GM12878 (cell line): ENCODE measurements at regions not wholly inside any gene's neighbourhood (a gene's known extent, or its start where the extent isn't known, plus 50 kb on each side); places are given as distances from the start of the nearest gene placed in this dataset.
A peak's percentile ranks its signal among the peaks of the same experiment; 100 is the strongest.

Source experiments
- ATAC-seq: fragments of 200-7000 bp; cut with Tn5 transposase; 3 replicates; pipeline ENCODE4 v1.9.1; 2020; ENCODE audit warnings: mild to moderate bottlenecking, moderate library complexity
- BruUV-seq: library from RNA; stranded (reverse); fragments of 400-500 nt; replicated peaks from 2 replicates; lab custom pipeline; 2021; lab: Mats Ljungman, UMichigan
- CTCF ChIA-PET: fragments of 300-600 bp; sonication (Branson Sonifier 250); formaldehyde crosslinking; extraction: SDS; loops from one replicate; lab custom pipeline; 2021; ENCODE audit warnings: inconsistent platforms; lab: Yijun Ruan, JAX
- POLR2A ChIA-PET: fragments of 350-600 bp; formaldehyde crosslinking; extraction: SDS; loops from one replicate; lab custom pipeline; 2021; ENCODE audit warnings: inconsistent platforms; lab: Charles Lee
- RAD21 ChIA-PET: fragments of 300-600 bp; sonication (Branson Sonifier 250); formaldehyde crosslinking; loops from one replicate; lab custom pipeline; 2023; ENCODE audit warnings: antibody characterized with exemption; ENCODE audit not compliant: unreplicated experiment; lab: Charles Lee
- SMC1A ChIA-PET: fragments of 300-600 bp; sonication (Branson Sonifier 250); formaldehyde crosslinking; loops from one replicate; lab custom pipeline; 2023; ENCODE audit not compliant: unreplicated experiment, uncharacterized antibody; lab: Charles Lee
- DNase-seq: peaks from one replicate; pipeline ENCODE4 v3.0.0-alpha.2; 2011; ENCODE audit warnings: low read depth, low spot score
- FAIRE-seq: peaks from 3 replicates; lab custom pipeline; 2011; peaks lifted over from hg19 to GRCh38; lab: Jason Lieb, UNC
- H2AFZ ChIP-seq: 2 replicates; pipeline ENCODE4 v1.6.0; 2011; ENCODE audit warnings: low read depth, low read length, control low read depth; ENCODE audit not compliant: control insufficient read depth
- H3K27ac ChIP-seq: 2 replicates; pipeline ENCODE4 v1.5.1; 2011; ENCODE audit warnings: control low read depth; ENCODE audit not compliant: control insufficient read depth, insufficient read depth
- H3K27me3 ChIP-seq, 2 experiments: replicated peaks in 1 of 2; 2 replicates each; pipeline versions ENCODE4 v1.6.0 to v1.6.1; 2011; ENCODE audit warnings: low read length in 1 of 2; ENCODE audit not compliant: control insufficient read depth in 2 of 2, insufficient read depth in 2 of 2
- H3K36me3 ChIP-seq, 2 experiments: 2 replicates each; pipeline ENCODE4 v1.5.1; 2011; ENCODE audit warnings: low read length in 1 of 2; ENCODE audit not compliant: control insufficient read depth in 2 of 2, insufficient read depth in 2 of 2
- H3K4me1 ChIP-seq: 2 replicates; pipeline ENCODE4 v1.6.1; 2011; ENCODE audit warnings: mild to moderate bottlenecking, low read length, moderate library complexity, mixed read lengths; ENCODE audit not compliant: control insufficient read depth, insufficient read depth
- H3K4me2 ChIP-seq: 2 replicates; pipeline ENCODE4 v1.6.0; 2011; ENCODE audit warnings: control low read depth; ENCODE audit not compliant: control insufficient read depth, insufficient read depth
- H3K4me3 ChIP-seq: fragments of 200-600 bp; sonication (generic); 2 replicates; pipeline ENCODE4 v1.5.1; 2016
- H3K79me2 ChIP-seq: 2 replicates; pipeline ENCODE4 v1.6.0; 2011; ENCODE audit warnings: low read length; ENCODE audit not compliant: control insufficient read depth, insufficient read depth
- H3K9ac ChIP-seq: 2 replicates; pipeline ENCODE4 v1.8.0; 2011; ENCODE audit warnings: low read length, control low read depth, mixed read lengths; ENCODE audit not compliant: control insufficient read depth, insufficient read depth
- H3K9me3 ChIP-seq: replicated peaks from 3 replicates; pipeline ENCODE4 v1.5.1; 2011; ENCODE audit warnings: mild to moderate bottlenecking, low read length; ENCODE audit not compliant: control insufficient read depth, insufficient read depth
- H4K20me1 ChIP-seq: 2 replicates; pipeline ENCODE4 v1.6.0; 2011; ENCODE audit not compliant: control insufficient read depth, insufficient read depth
- BCL3 ChIP-seq: IDR thresholded peaks from 2 replicates; pipeline ENCODE4 v1.6.1; 2011; ENCODE audit warnings: borderline replicate concordance, low read depth, mild to moderate bottlenecking, moderate library complexity, low read length; ENCODE audit not compliant: insufficient read depth, poor library complexity, severe bottlenecking
- GABPA ChIP-seq: IDR thresholded peaks from 2 replicates; pipeline ENCODE4 v1.6.1; 2014; ENCODE audit warnings: antibody characterized with exemption, low read depth, mild to moderate bottlenecking, inconsistent platforms
- HDAC6 ChIP-seq: fragments of 200-600 bp; sonication (generic); IDR thresholded peaks from one replicate; pipeline ENCODE4 v1.8.0; 2017; ENCODE audit warnings: antibody characterized with exemption; ENCODE audit not compliant: unreplicated experiment
- KAT2A ChIP-seq: conservative IDR thresholded peaks from 2 replicates; pipeline ENCODE4 v1.6.1; 2011; ENCODE audit warnings: low read depth, low read length; ENCODE audit not compliant: control insufficient read depth
- PKNOX1 ChIP-seq: fragments of 450-650 bp; IDR thresholded peaks from 2 replicates; pipeline ENCODE4 v1.6.1; 2016; ENCODE audit warnings: mild to moderate bottlenecking
- POU2F2 ChIP-seq: IDR thresholded peaks from 3 replicates; pipeline ENCODE4 v1.6.1; 2011; ENCODE audit warnings: low read depth, mild to moderate bottlenecking, low read length, borderline replicate concordance
- SREBF2 ChIP-seq: IDR thresholded peaks from 2 replicates; pipeline ENCODE4 v1.6.1; 2012; ENCODE audit warnings: mild to moderate bottlenecking, low read length
- WGBS: methylation state at CpG from one replicate; pipeline ENCODE4 v1.1.6; 2016; ENCODE audit warnings: low lambda C conversion rate; ENCODE audit not compliant: insufficient replicate concordance, insufficient coverage; ENCODE audit errors: missing lambda C conversion rate; 5-methylcytosine and 5-hydroxymethylcytosine counted together
- in situ Hi-C: fragments of 300-500 bp; cut with MboI; formaldehyde crosslinking; loops from 9 replicates; pipeline ENCODE4 v1.14.3; 2018; ENCODE audit warnings: mixed read lengths
- intact Hi-C: fragments of 100-400 bp; cut with micrococcal nuclease; formaldehyde crosslinking; loops from one replicate; pipeline ENCODE4 v1.14.2; 2022; ENCODE audit not compliant: unreplicated experiment

- Histone ChIP-seq H3K9ac (no peak overlapping the region), H4K20me1 (no peaks in the 10 kb centered on the region), H3K79me2 (no peaks in the 10 kb centered on the region), H3K4me1 (no peaks in the 10 kb centered on the region), H3K9me3 (no peaks in the 10 kb centered on the region; the same call in 2 of the 3 replicates), H3K36me3 (no peaks in the 10 kb centered on the region), H3K4me3 (no peak overlapping the region), H3K27me3 (peaks cover 3 to 22% of the 10 kb centered on the region in 2 experiments; a peak in 3 of 4 replicates), H3K27ac (no peak overlapping the region), H2AFZ (no peak overlapping the region), H3K4me2 (peak overlapping the region; percentile 67; the same call in 1 of the 2 replicates)
- ChIA-PET CTCF (interaction anchor here (0.9 to 1.1 kb wide), 4 partner anchors 223 to 292 kb away, joined by 3 to 10 read pairs (median 3); no protein-coding TSS in a partner anchor), RAD21 (interaction anchor here (1.0 kb wide), 1 partner anchor 162 kb away, joined by 3 read pairs; no protein-coding TSS in a partner anchor), POLR2A (no interaction called here), SMC1A (interaction anchor here (1.0 to 4.4 kb wide), 2 partner anchors 215 to 240 kb away, joined by 5 to 18 read pairs; no protein-coding TSS in a partner anchor)
- intact Hi-C loops (loop anchor here (1.0 to 5.0 kb wide), 4 partner anchors 111 to 291 kb away; no protein-coding TSS in a partner anchor), in situ Hi-C loops (loop anchor here (5.0 kb wide), 1 partner anchor 234 kb away; no protein-coding TSS in a partner anchor)
- no peak for ATAC-seq
- no TSS peak for BruUV-seq
- no peak for DNase-seq
- WGBS: 84% methylated on average over 13 of the region's 13 CpGs
- no peak for FAIRE-seq
- TF ChIP-seq BCL3: peak; percentile 43
- no peak for TF ChIP-seq HDAC6
- TF ChIP-seq KAT2A: no peak
- TF ChIP-seq POU2F2: no peak
- no peak for TF ChIP-seq PKNOX1
- no peak for TF ChIP-seq SREBF2
- TF ChIP-seq GABPA: no peak
These were observed 66.7 kb upstream of the ARMC2 start for GRCh38 chr6:108781419-108782100.
